ENCODE measurements at regions not wholly inside any gene's neighbourhood (a gene's known extent, or its start where the extent isn't known, plus 50 kb on each side); places are given as distances from the start of the nearest gene placed in this dataset.

DNA sequence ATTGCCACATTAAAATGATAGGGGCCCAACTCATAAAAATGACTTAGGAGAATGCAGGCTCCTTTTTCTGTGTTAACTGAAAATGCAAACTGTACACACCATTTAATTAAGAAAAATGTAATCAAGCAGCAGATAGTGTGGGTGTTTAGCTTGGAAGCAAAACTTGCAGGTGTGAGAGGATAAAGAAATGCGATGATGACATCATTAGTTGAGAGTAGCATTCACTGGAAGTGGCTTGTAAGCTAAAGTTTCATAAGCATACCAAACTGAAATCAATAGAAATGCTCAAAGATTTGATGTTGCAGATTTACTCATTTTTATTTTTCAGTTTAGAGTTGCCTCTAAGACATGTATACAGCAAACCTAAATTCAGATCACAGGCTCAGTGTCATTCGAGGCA is 86.6 kb downstream of the PRR20E start:
- TF ChIP-seq, protein P1, sequence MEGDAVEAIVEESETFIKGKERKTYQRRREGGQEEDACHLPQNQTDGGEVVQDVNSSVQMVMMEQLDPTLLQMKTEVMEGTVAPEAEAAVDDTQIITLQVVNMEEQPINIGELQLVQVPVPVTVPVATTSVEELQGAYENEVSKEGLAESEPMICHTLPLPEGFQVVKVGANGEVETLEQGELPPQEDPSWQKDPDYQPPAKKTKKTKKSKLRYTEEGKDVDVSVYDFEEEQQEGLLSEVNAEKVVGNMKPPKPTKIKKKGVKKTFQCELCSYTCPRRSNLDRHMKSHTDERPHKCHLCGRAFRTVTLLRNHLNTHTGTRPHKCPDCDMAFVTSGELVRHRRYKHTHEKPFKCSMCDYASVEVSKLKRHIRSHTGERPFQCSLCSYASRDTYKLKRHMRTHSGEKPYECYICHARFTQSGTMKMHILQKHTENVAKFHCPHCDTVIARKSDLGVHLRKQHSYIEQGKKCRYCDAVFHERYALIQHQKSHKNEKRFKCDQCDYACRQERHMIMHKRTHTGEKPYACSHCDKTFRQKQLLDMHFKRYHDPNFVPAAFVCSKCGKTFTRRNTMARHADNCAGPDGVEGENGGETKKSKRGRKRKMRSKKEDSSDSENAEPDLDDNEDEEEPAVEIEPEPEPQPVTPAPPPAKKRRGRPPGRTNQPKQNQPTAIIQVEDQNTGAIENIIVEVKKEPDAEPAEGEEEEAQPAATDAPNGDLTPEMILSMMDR (IDR thresholded peaks at IDR 0.05), result no peak
- TF ChIP-seq POLR2A (IDR thresholded peaks at IDR 0.05), result no peak
- TF ChIP-seq POLR2AphosphoS5 (IDR thresholded peaks at IDR 0.05), result no peak
